ENCODE measurements at regions not wholly inside any gene's neighbourhood (a gene's known extent, or its start where the extent isn't known, plus 50 kb on each side); places are given as distances from the start of the nearest gene placed in this dataset.

DNA sequence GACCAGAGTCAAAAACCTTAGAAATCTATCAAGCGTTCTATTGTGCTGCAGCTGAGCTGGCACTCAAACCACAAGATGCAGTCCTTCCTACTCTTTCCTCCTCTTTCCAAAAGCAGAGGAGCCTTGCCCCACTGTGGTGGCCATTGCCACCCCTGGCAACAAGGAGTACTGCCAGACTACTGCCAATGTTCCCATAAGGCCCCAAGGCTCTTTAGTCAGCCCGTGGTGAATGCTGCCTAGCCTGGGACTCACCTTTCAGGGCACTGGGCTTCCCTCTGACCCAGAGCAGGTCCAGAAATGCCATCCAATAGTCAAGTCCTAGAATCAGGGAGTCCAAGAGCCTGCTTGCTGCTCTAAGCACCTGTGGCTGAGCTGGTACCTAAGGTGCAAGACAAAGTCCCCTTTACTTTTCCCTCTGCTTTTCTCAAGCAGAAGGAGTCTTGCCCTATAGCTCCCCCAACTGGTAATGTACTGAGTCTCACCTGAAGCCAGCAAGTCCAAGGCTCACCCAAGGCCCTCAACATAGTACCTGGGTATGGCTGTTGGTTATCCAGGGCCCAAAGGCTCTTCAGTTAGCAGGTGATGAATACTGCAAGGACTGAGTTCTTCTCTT lies 219.4 kb downstream of the ATPSCKMT start:
- H3K27me3 Mint-ChIP-seq, result peaks cover 0 to 8% (median 0%) of the 10 kb centered on the region in 5 donors
- no peak for ATAC-seq
- H3K4me1 ChIP-seq (ENCODE audit: control insufficient read depth in 2 of 2, insufficient read depth in 2 of 2, low read length in 2 of 2), result no peaks in the 10 kb centered on the region
- intact Hi-C loops (cut with micrococcal nuclease), result no loop called here
- H3K9me3 ChIP-seq (ENCODE audit: control insufficient read depth in 2 of 3, low read length in 3 of 3), result peaks cover 0 to 15% (median 0%) of the 10 kb centered on the region in 3 experiments
- no peak overlapping the region for H3K4me3 Mint-ChIP-seq
- H3K36me3 ChIP-seq (ENCODE audit: control insufficient read depth in 2 of 3, insufficient read depth in 3 of 3, low read length in 3 of 3), result no peaks in the 10 kb centered on the region
- no peaks in the 10 kb centered on the region for H3K27me3 ChIP-seq (ENCODE audit: control insufficient read depth in 2 of 2, insufficient read depth in 2 of 2, low read length in 2 of 2)
- no peaks in the 10 kb centered on the region for H3K36me3 Mint-ChIP-seq
- peaks cover 0 to 39% (median 14%) of the 10 kb centered on the region in 11 donors for H3K9me3 Mint-ChIP-seq
- H3K4me1 Mint-ChIP-seq, result no peaks in the 10 kb centered on the region
- DNase-seq, result no peak
- POLR2A ChIA-PET, result no interaction called here
- CTCF ChIA-PET, result no interaction called here
- H3K27ac ChIP-seq (ENCODE audit: low read depth, low read length), result no peak overlapping the region
- H3K27ac Mint-ChIP-seq, result no peak overlapping the region
- no peak overlapping the region for H3K4me3 ChIP-seq (ENCODE audit: low read length)

DNA sequence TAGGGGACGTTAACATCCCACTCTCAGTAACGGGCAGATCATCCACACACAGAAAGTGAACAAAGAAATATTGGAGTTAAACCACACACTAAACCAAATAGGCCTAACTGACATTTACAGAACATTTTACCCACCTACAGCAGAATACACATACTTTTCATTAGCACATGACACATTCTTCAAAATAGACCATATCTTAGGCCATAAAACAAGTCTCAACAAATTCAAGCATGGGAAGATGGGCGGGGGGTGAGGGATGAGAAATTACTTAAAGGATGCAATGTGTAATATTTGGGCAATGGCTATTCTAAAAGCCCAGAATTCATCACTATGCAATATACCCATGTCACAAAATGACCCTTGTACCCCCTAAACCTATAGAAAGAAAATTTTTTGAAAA lies 226.2 kb downstream of the ATPSCKMT start:
- Mint-ChIP-seq H3K4me3 (no peak overlapping the region), H3K36me3 (no peaks in the 10 kb centered on the region)
- DNase-seq, result no peak

DNA sequence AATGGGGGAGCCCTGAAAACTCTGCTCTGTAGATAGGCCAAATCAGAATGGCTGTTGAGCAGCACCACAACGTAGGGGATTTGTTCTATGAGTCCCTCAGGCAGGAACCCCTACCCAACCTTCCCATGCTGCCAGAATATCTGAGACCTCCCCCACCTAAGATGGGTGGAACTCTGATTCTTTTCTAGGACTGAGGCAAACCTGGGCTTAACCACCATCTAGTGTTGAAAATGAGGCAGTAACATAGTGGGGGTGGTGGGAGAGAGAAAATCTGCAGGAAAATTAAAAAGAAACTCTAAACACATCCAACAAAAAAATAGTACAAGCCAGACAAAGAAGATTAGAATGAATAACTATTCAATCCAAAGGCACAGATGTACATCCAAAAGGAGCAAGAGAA lies 228.4 kb downstream of the ATPSCKMT start:
- DNase-seq, result no peak
- ATAC-seq, result no peak
- H3K27ac Mint-ChIP-seq, result no peak overlapping the region
- H3K27me3 ChIP-seq (ENCODE audit: control insufficient read depth in 2 of 2, insufficient read depth in 2 of 2, low read length in 2 of 2), result no peaks in the 10 kb centered on the region
- H3K27me3 Mint-ChIP-seq, result peaks cover 0 to 10% (median 0%) of the 10 kb centered on the region in 5 donors
- no peak overlapping the region for H3K4me3 ChIP-seq (ENCODE audit: low read length)
- ChIA-PET CTCF (no interaction called here), POLR2A (no interaction called here)
- H3K4me3 Mint-ChIP-seq, result no peak overlapping the region
- no peak overlapping the region for H3K27ac ChIP-seq (ENCODE audit: low read depth, low read length)
- no peaks in the 10 kb centered on the region for H3K36me3 Mint-ChIP-seq
- no peaks in the 10 kb centered on the region for H3K4me1 ChIP-seq (ENCODE audit: control insufficient read depth in 2 of 2, insufficient read depth in 2 of 2, low read length in 2 of 2)
- H3K36me3 ChIP-seq (ENCODE audit: control insufficient read depth in 2 of 3, insufficient read depth in 3 of 3, low read length in 3 of 3), result no peaks in the 10 kb centered on the region
- H3K9me3 ChIP-seq (ENCODE audit: control insufficient read depth in 2 of 3, low read length in 3 of 3), result no peaks in the 10 kb centered on the region
- peaks cover 0 to 48% (median 16%) of the 10 kb centered on the region in 11 donors for H3K9me3 Mint-ChIP-seq
- no peaks in the 10 kb centered on the region for H3K4me1 Mint-ChIP-seq
- intact Hi-C loops (cut with micrococcal nuclease), result no loop called here

More for the DNA sequence above, 226.2 kb downstream of the ATPSCKMT start:
- no peak overlapping the region for H3K27ac Mint-ChIP-seq
- H3K36me3 ChIP-seq (ENCODE audit: control insufficient read depth in 2 of 3, insufficient read depth in 3 of 3, low read length in 3 of 3), result no peaks in the 10 kb centered on the region
- H3K9me3 ChIP-seq (ENCODE audit: control insufficient read depth in 2 of 3, low read length in 3 of 3), result no peaks in the 10 kb centered on the region
- H3K27ac ChIP-seq (ENCODE audit: low read depth, low read length), result no peak overlapping the region
- no peaks in the 10 kb centered on the region for H3K4me1 Mint-ChIP-seq
- intact Hi-C loops (cut with micrococcal nuclease), result no loop called here
- H3K4me3 ChIP-seq (ENCODE audit: low read length), result no peak overlapping the region
- H3K9me3 Mint-ChIP-seq, result peaks cover 0 to 66% (median 21%) of the 10 kb centered on the region in 11 donors
- POLR2A ChIA-PET, result no interaction called here
- H3K4me1 ChIP-seq (ENCODE audit: control insufficient read depth in 2 of 2, insufficient read depth in 2 of 2, low read length in 2 of 2), result no peaks in the 10 kb centered on the region
- H3K27me3 Mint-ChIP-seq, result peaks cover 0 to 5% (median 0%) of the 10 kb centered on the region in 5 donors
- no peak for ATAC-seq
- CTCF ChIA-PET, result no interaction called here
- no peaks in the 10 kb centered on the region for H3K27me3 ChIP-seq (ENCODE audit: control insufficient read depth in 2 of 2, insufficient read depth in 2 of 2, low read length in 2 of 2)

DNA sequence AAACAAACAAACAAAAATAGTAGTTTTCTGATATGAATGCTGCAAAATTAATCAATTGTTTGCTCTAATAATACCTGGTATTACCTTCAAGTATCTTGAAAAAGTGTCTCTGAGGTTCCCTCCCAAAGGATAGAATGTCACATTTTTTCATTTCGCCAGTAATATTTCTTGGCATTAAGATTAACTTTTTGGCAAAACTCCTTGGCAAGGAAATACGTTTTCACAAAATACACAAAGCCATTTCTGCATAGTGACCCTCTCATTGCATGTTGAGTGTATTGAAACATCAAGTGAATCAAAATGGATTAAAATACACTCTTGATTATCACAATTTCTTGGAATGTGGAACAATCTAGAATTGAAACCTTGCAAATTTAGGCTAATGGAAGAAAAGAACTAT lies 230.5 kb downstream of the ATPSCKMT start:
- Mint-ChIP-seq H3K4me1 (no peaks in the 10 kb centered on the region), H3K27ac (no peak overlapping the region), H3K4me3 (no peak overlapping the region), H3K36me3 (peaks cover 0 to 3% (median 0%) of the 10 kb centered on the region in 5 donors), H3K27me3 (peaks cover 0 to 10% (median 0%) of the 10 kb centered on the region in 5 donors), H3K9me3 (peaks cover 6 to 44% (median 19%) of the 10 kb centered on the region in 11 donors)
- no peaks in the 10 kb centered on the region for H3K9me3 ChIP-seq (ENCODE audit: control insufficient read depth in 2 of 3, low read length in 3 of 3)
- H3K4me1 ChIP-seq (ENCODE audit: control insufficient read depth in 2 of 2, insufficient read depth in 2 of 2, low read length in 2 of 2), result no peaks in the 10 kb centered on the region
- no peaks in the 10 kb centered on the region for H3K36me3 ChIP-seq (ENCODE audit: control insufficient read depth in 2 of 3, insufficient read depth in 3 of 3, low read length in 3 of 3)
- ChIA-PET POLR2A (no interaction called here), CTCF (no interaction called here)
- intact Hi-C loops (cut with micrococcal nuclease), result loop anchor here in 1 of 2 donors (10.0 kb wide), 1 partner anchor 826 kb away; no protein-coding TSS in a partner anchor
- no peak overlapping the region for H3K27ac ChIP-seq (ENCODE audit: low read depth, low read length)
- DNase-seq (no peak), ATAC-seq (no peak)
- H3K4me3 ChIP-seq (ENCODE audit: low read length), result no peak overlapping the region
- no peaks in the 10 kb centered on the region for H3K27me3 ChIP-seq (ENCODE audit: control insufficient read depth in 2 of 2, insufficient read depth in 2 of 2, low read length in 2 of 2)

DNA sequence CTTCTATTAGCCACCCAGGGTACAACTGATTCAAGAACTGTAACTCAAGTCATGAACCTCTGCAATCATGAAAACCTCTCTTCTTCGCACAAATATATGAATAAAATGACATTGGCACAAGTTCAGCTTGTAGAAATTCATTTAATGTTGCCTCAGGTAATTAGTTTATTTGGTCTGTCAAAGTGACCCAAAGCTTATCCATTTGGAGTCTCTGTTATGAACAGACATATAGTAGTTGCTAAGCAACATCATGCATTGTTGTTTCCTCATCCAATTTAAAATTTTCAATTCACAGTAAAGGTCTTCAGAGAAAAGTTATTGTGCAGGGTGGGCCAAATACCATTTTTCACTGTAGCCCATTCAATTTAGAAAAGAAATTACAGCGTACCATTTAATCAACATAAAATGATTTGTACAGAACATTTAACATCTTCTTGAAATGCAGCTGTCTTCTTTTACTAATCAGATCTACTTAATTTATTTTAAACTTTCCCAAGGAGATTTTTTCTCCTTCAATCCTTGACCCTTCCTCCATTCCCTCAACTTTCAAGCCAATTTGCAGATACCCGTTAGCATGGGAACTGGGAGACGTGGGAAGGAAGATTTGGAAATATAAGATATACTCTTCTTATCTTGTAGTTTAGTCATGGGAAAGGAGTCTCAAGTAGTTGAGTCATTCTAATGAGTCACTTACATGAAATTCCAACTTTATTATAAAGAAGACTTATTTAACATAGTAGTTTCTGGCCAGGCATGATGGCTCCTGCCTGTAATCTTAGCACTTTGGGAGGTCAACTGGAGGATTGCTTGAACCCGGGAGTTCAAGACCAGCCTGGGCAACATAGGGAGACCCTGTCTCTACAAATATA lies 231.3 kb downstream of the ATPSCKMT start:
- H3K27ac ChIP-seq (ENCODE audit: low read depth, low read length), result no peak overlapping the region
- CTCF ChIA-PET, result no interaction called here
- DNase-seq (no peak), ATAC-seq (no peak)
- peaks cover 0 to 3% (median 0%) of the 10 kb centered on the region in 5 donors for H3K36me3 Mint-ChIP-seq
- H3K27ac Mint-ChIP-seq, result no peak overlapping the region
- H3K4me1 ChIP-seq (ENCODE audit: control insufficient read depth in 2 of 2, insufficient read depth in 2 of 2, low read length in 2 of 2), result no peaks in the 10 kb centered on the region
- H3K4me3 ChIP-seq (ENCODE audit: low read length), result no peak overlapping the region
- H3K27me3 Mint-ChIP-seq, result peaks cover 0 to 10% (median 0%) of the 10 kb centered on the region in 5 donors
- no peaks in the 10 kb centered on the region for H3K36me3 ChIP-seq (ENCODE audit: control insufficient read depth in 2 of 3, insufficient read depth in 3 of 3, low read length in 3 of 3)
- H3K9me3 Mint-ChIP-seq, result peaks cover 6 to 40% (median 18%) of the 10 kb centered on the region in 11 donors
- intact Hi-C loops (cut with micrococcal nuclease), result loop anchor here in 1 of 2 donors (10.0 kb wide), 1 partner anchor 826 kb away; no protein-coding TSS in a partner anchor
- H3K27me3 ChIP-seq (ENCODE audit: control insufficient read depth in 2 of 2, insufficient read depth in 2 of 2, low read length in 2 of 2), result no peaks in the 10 kb centered on the region
- no peaks in the 10 kb centered on the region for H3K9me3 ChIP-seq (ENCODE audit: control insufficient read depth in 2 of 3, low read length in 3 of 3)
- H3K4me3 Mint-ChIP-seq, result no peak overlapping the region
- H3K4me1 Mint-ChIP-seq, result no peaks in the 10 kb centered on the region
- POLR2A ChIA-PET, result no interaction called here

DNA sequence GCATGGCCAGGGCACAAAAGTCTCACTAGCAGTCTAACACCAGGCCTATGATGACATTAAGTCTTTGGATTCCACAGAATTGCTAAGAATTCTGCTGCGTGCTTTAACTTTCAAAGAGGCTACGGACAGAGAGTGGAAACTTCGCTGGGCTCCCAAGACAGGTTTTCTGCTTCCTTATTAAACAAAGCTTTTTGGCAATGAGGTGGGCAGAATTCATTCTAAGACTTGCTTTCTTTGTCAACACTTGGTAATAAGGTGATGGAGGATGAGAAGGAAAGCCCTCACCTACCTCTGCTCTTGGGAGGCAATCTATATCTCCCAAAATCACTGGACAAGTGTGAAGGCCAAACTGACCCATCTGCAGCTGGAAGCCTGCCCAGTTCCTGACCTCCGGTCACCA lies 231.9 kb downstream of the ATPSCKMT start:
- peaks cover 8 to 38% (median 18%) of the 10 kb centered on the region in 11 donors for H3K9me3 Mint-ChIP-seq
- Histone ChIP-seq H3K36me3 (ENCODE audit: control insufficient read depth in 2 of 3, insufficient read depth in 3 of 3, low read length in 3 of 3) (no peaks in the 10 kb centered on the region), H3K9me3 (ENCODE audit: control insufficient read depth in 2 of 3, low read length in 3 of 3) (no peaks in the 10 kb centered on the region), H3K27ac (ENCODE audit: low read depth, low read length) (no peak overlapping the region), H3K4me3 (ENCODE audit: low read length) (no peak overlapping the region), H3K27me3 (ENCODE audit: control insufficient read depth in 2 of 2, insufficient read depth in 2 of 2, low read length in 2 of 2) (no peaks in the 10 kb centered on the region), H3K4me1 (ENCODE audit: control insufficient read depth in 2 of 2, insufficient read depth in 2 of 2, low read length in 2 of 2) (no peaks in the 10 kb centered on the region)
- H3K27me3 Mint-ChIP-seq, result peaks cover 0 to 10% (median 0%) of the 10 kb centered on the region in 5 donors
- no peak for DNase-seq
- no peak overlapping the region for H3K27ac Mint-ChIP-seq
- peaks cover 0 to 3% (median 0%) of the 10 kb centered on the region in 5 donors for H3K36me3 Mint-ChIP-seq
- no peaks in the 10 kb centered on the region for H3K4me1 Mint-ChIP-seq
- intact Hi-C loops (cut with micrococcal nuclease), result loop anchor here in 1 of 2 donors (10.0 kb wide), 1 partner anchor 827 kb away; no protein-coding TSS in a partner anchor
- H3K4me3 Mint-ChIP-seq, result no peak overlapping the region
- ATAC-seq, result no peak
- ChIA-PET CTCF (no interaction called here), POLR2A (no interaction called here)
